ENCODE measurements at regions not wholly inside any gene's neighbourhood (a gene's known extent, or its start where the extent isn't known, plus 50 kb on each side); places are given as distances from the start of the nearest gene placed in this dataset.
A peak's percentile ranks its signal among the peaks of the same experiment; 100 is the strongest.

DNA sequence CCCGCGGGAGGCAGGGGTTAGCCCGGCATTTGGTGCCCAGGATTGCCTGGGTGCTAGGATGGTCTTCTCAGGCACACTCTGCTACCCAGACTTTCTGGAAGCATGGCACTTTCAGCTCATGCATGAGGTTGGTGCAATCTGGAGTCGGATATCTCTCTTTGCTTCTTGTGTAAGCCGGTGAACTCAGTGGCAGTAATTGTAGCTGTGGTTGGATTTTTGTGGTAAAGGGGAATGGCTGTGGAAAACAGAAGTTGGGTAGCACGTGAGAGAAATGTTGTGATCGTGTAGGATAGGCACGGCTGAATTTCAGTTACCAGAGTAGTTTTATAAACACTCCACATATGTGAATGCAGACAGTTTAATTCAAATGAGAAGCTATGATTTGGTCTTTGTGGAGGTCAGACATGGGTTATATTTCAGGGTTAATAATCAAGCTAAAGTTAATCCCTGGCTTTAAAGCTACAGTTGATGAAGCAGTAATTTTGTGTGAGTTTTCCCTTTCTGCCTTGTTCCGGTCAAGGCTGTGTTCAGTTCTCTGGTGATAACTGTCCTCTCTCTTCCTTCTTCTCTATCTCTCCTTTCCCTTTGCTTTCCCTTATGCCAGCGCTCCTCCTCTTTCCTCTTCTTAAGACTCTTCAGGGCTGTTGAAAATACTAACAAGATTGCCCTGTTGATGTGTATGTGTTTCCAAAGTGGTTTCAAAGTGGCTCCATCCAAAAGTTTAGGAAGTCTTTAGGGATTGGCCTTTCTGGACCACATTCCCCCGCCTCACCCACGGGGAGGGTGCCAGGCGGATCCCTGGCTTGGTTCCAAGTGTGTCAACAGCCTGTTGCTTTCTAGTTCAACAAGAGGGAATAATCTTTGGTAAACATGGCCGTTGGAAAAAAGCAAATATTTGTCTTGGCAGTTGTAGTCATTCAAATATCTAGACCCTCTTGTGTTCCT is 404.6 kb upstream of the C2CD4B start:
- peak; percentile 84 for DNase-seq (ENCODE audit: low read depth, low spot score)
- no peak overlapping the region for H3K4me3 ChIP-seq (ENCODE audit: low read depth, low read length)
- POLR2A ChIA-PET = interaction anchor here (0.6 to 1.3 kb wide), 3 partner anchors 37 to 475 kb away, joined by 3 read pairs; no protein-coding TSS in a partner anchor
- TF ChIP-seq, protein P1, sequence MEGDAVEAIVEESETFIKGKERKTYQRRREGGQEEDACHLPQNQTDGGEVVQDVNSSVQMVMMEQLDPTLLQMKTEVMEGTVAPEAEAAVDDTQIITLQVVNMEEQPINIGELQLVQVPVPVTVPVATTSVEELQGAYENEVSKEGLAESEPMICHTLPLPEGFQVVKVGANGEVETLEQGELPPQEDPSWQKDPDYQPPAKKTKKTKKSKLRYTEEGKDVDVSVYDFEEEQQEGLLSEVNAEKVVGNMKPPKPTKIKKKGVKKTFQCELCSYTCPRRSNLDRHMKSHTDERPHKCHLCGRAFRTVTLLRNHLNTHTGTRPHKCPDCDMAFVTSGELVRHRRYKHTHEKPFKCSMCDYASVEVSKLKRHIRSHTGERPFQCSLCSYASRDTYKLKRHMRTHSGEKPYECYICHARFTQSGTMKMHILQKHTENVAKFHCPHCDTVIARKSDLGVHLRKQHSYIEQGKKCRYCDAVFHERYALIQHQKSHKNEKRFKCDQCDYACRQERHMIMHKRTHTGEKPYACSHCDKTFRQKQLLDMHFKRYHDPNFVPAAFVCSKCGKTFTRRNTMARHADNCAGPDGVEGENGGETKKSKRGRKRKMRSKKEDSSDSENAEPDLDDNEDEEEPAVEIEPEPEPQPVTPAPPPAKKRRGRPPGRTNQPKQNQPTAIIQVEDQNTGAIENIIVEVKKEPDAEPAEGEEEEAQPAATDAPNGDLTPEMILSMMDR (IDR thresholded peaks at IDR 0.05; ENCODE audit: insufficient read depth, low read length, missing control alignments) = no peak
- CTCF ChIA-PET = interaction anchor here (0.9 to 3.2 kb wide), 4 partner anchors 15 to 87 kb away, joined by 4 to 16 read pairs (median 6); no protein-coding TSS in a partner anchor

DNA sequence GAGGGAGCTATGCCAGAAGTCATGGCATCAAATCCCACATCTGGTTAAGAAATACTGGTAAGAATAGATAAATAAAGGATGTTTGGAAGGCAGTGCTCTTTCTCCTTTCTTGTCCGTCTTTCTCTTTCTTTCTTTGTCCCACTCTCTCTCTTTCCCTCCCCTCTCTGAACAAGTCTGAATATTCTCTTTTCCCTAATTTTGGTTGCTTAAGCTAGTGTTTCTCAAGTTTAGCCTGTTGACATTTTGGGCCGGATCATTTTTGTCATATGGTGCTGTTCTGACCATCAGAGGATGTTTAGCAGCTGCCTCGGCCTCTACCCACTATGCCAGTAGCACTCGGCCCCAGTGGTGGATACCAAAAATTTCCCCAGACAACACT is 405.3 kb upstream of the C2CD4B start:
- no peak for DNase-seq (ENCODE audit: low read depth, low spot score)
- ChIA-PET CTCF (interaction anchor here (0.9 to 3.2 kb wide), 4 partner anchors 14 to 87 kb away, joined by 4 to 16 read pairs (median 6); no protein-coding TSS in a partner anchor), POLR2A (interaction anchor here (0.7 to 1.3 kb wide), 2 partner anchors 11 to 475 kb away, joined by 3 read pairs; no protein-coding TSS in a partner anchor)
- TF ChIP-seq, protein P1 (IDR thresholded peaks at IDR 0.05; ENCODE audit: insufficient read depth, low read length, missing control alignments) = no peak
- H3K4me3 ChIP-seq (ENCODE audit: low read depth, low read length) = no peak overlapping the region

DNA sequence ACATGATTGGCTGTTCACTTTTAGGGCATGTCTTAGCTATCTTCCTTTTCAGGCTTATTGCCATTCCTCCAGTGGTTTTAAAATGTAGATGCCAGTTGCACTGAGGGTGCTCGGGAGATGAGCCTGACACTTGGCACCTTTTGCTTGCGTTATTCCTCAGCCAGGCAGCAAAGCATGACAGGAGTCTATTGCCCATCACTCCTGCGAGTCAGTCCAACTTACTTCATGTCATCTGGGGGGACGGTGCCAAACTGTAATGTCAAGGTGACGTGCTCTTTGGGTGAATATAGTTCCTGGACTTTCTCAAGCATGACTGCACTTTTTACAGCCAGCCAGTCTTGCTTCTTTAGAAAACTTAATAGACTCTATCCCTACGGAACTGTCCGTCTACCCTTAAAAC is 406.0 kb upstream of the C2CD4B start:
- TF ChIP-seq, protein P1 (IDR thresholded peaks at IDR 0.05; ENCODE audit: insufficient read depth, low read length, missing control alignments) = no peak
- no peak for DNase-seq (ENCODE audit: low read depth, low spot score)
- no peak overlapping the region for H3K4me3 ChIP-seq (ENCODE audit: low read depth, low read length)
- POLR2A ChIA-PET = interaction anchor here (0.7 kb wide), 1 partner anchor 12 kb away, joined by 3 read pairs; no protein-coding TSS in a partner anchor
- CTCF ChIA-PET = interaction anchor here (0.9 to 3.2 kb wide), 3 partner anchors 14 to 46 kb away, joined by 4 to 16 read pairs (median 8); no protein-coding TSS in a partner anchor

DNA sequence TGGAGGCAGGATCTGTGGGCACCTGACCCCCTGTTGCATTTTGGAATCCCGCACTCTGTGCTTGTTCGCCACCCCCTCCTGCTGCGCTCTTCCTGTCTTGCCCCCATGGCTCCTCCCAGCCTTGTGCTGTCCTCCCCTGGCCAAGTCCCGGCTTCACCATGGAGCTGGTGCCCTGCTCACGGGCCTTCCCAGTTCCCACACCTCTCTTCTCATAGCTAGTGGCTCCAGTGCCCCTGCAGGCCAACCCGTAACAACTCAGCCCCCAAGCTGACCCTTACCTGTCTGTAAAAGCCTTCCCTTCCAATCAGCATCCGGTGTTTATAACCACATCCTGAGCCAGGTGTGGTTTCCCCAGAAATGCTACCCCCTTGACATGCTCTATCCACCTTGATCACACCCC is 407.7 kb upstream of the C2CD4B start:
- ChIA-PET CTCF (interaction anchor here (3.2 kb wide), 1 partner anchor 12 kb away, joined by 16 read pairs; no protein-coding TSS in a partner anchor), POLR2A (no interaction called here)
- no peak overlapping the region for H3K4me3 ChIP-seq (ENCODE audit: low read depth, low read length)
- no peak for DNase-seq (ENCODE audit: low read depth, low spot score)
- TF ChIP-seq, protein P1 (IDR thresholded peaks at IDR 0.05; ENCODE audit: insufficient read depth, low read length, missing control alignments) = no peak

DNA sequence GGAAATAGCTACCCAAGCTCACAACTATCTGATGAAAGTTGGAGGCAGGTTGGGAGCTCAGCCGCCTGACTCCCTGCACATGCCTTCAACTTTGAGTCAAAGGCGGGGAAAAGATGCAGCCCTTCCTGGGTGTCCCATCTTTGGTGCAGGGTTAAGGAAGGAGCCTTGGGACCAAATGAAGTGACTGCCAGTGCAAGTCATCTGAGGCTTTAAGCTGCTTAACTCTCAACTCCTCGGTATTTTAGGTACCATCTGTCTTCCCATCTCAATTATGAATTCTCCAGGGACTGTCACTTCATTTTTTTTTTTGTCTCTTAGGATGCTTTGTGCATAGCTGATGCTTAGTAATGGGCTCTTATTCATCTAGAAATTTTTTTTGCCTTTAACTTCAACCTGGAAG is 408.8 kb upstream of the C2CD4B start:
- TF ChIP-seq, protein P1 (IDR thresholded peaks at IDR 0.05; ENCODE audit: insufficient read depth, low read length, missing control alignments) = no peak
- CTCF ChIA-PET = no interaction called here
- POLR2A ChIA-PET = interaction anchor here (0.6 kb wide), 1 partner anchor 161 kb away, joined by 4 read pairs; no protein-coding TSS in a partner anchor
- no peak for DNase-seq (ENCODE audit: low read depth, low spot score)
- no peak overlapping the region for H3K4me3 ChIP-seq (ENCODE audit: low read depth, low read length)

DNA sequence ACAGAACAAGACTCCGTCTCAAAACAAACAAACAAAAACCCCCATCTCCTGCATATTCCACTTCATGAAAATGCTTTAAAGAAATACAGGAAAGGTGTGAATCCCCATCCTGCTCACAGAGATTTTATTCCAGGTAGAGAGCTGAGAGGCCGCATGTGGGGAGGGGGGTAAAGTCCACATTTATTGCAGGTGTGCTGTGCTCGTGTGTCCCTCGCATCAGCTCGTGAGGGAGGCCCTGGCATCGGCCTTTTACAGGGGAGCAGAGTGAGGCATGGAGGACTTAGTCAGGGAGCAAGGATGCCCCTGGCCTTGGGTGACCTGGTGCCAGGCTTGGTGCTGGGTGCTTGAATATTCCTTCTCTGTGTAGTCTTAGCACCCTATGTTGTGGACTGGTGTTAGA is 413.5 kb upstream of the C2CD4B start:
- TF ChIP-seq, protein P1 (IDR thresholded peaks at IDR 0.05; ENCODE audit: insufficient read depth, low read length, missing control alignments) = no peak
- POLR2A ChIA-PET = no interaction called here
- CTCF ChIA-PET = interaction anchor here (1.2 kb wide), 1 partner anchor 47 kb away, joined by 3 read pairs; no protein-coding TSS in a partner anchor
- DNase-seq (ENCODE audit: low read depth, low spot score) = no peak
- H3K4me3 ChIP-seq (ENCODE audit: low read depth, low read length) = no peak overlapping the region
